Right ventricle myocardium superior (tissue), 1 donor: ENCODE measurements at regions not wholly inside any gene's neighbourhood (a gene's known extent, or its start where the extent isn't known, plus 50 kb on each side); places are given as distances from the start of the nearest gene placed in this dataset.

Source experiments
- ATAC-seq: fragments of 200-7000 bp; cut with Tn5 transposase; one replicate; pipeline ENCODE4 v1.9.1; 2020; ENCODE audit warnings: mild to moderate bottlenecking; ENCODE audit not compliant: poor library complexity
- DNase-seq: peaks from one replicate; pipeline ENCODE4 v3.0.0-alpha.2; 2020
- intact Hi-C: fragments of 100-400 bp; cut with DNase I; formaldehyde crosslinking; loops from one replicate; pipeline ENCODE4 v1.11.2; 2022
- donor health status: DM: no; HTN: yes; CAD: no; lungs with severe emphysema.

GRCh38 chr5:8868283-8868682, 677.6 kb downstream of the SEMA5A start:
- no peak for ATAC-seq
- intact Hi-C loops: no loop called here
- DNase-seq: no peak

- intact Hi-C loops: no loop called here
Observed at GRCh38 chr5:8869932-8870331, 675.9 kb downstream of the SEMA5A start.

GRCh38 chr5:8870349-8870958, 675.4 kb downstream of the SEMA5A start:
- intact Hi-C loops: no loop called here

More at GRCh38 chr5:8869932-8870331, 675.9 kb downstream of the SEMA5A start:
- ATAC-seq (no peak), DNase-seq (no peak)

GRCh38 chr5:8870959-8871355, 674.9 kb downstream of the SEMA5A start:
- DNase-seq (no peak), ATAC-seq (no peak)
- intact Hi-C loops: no loop called here

More at GRCh38 chr5:8870349-8870958, 675.4 kb downstream of the SEMA5A start:
- no peak for DNase-seq
- ATAC-seq: no peak

GRCh38 chr5:8871446-8871845, 674.4 kb downstream of the SEMA5A start:
- ATAC-seq: no peak
- intact Hi-C loops: no loop called here

GRCh38 chr5:8875722-8876121, 670.2 kb downstream of the SEMA5A start:
- intact Hi-C loops: no loop called here

More at GRCh38 chr5:8871446-8871845, 674.4 kb downstream of the SEMA5A start:
- DNase-seq: no peak

GRCh38 chr5:8879248-8879647, 666.6 kb downstream of the SEMA5A start:
- intact Hi-C loops: no loop called here
- DNase-seq (no peak), ATAC-seq (no peak)

More at GRCh38 chr5:8875722-8876121, 670.2 kb downstream of the SEMA5A start:
- no peak for ATAC-seq
- no peak for DNase-seq

- DNase-seq (no peak), ATAC-seq (no peak)
- intact Hi-C loops: no loop called here
Observed at GRCh38 chr5:8884029-8884428, 661.8 kb downstream of the SEMA5A start.

GRCh38 chr5:8892926-8893325, 652.9 kb downstream of the SEMA5A start:
- no peak for ATAC-seq
- no peak for DNase-seq
- intact Hi-C loops: no loop called here

GRCh38 chr5:8894031-8894430, 651.8 kb downstream of the SEMA5A start:
- intact Hi-C loops: no loop called here
- ATAC-seq: no peak
- no peak for DNase-seq

GRCh38 chr5:8895062-8895461, 650.8 kb downstream of the SEMA5A start:
- DNase-seq (no peak), ATAC-seq (no peak)
- intact Hi-C loops: no loop called here

- no peak for DNase-seq
- intact Hi-C loops: no loop called here
- ATAC-seq: no peak
Observed at GRCh38 chr5:8895599-8895998, 650.3 kb downstream of the SEMA5A start.

GRCh38 chr5:8897316-8897715, 648.6 kb downstream of the SEMA5A start:
- ATAC-seq (no peak), DNase-seq (no peak)
- intact Hi-C loops: no loop called here

GRCh38 chr5:8905021-8905420, 640.9 kb downstream of the SEMA5A start:
- ATAC-seq (no peak), DNase-seq (no peak)
- intact Hi-C loops: no loop called here

GRCh38 chr5:8906303-8906967, 639.4 kb downstream of the SEMA5A start:
- intact Hi-C loops: no loop called here
- DNase-seq: no peak
- ATAC-seq: no peak

- intact Hi-C loops: no loop called here
Observed at GRCh38 chr5:8907168-8907868, 638.6 kb downstream of the SEMA5A start.

GRCh38 chr5:8908055-8908683, 637.7 kb downstream of the SEMA5A start:
- ATAC-seq (no peak), DNase-seq (no peak)
- intact Hi-C loops: no loop called here

More at GRCh38 chr5:8907168-8907868, 638.6 kb downstream of the SEMA5A start:
- no peak for DNase-seq
- ATAC-seq: no peak

GRCh38 chr5:8912106-8912505, 633.8 kb downstream of the SEMA5A start:
- ATAC-seq (no peak), DNase-seq (no peak)
- intact Hi-C loops: no loop called here

GRCh38 chr5:8913522-8913921, 632.4 kb downstream of the SEMA5A start:
- intact Hi-C loops: no loop called here
- ATAC-seq: no peak

More at GRCh38 chr5:8913522-8913921, 632.4 kb downstream of the SEMA5A start:
- no peak for DNase-seq
